Astrocyte (in vitro differentiated cells and primary cell): ENCODE measurements at regions not wholly inside any gene's neighbourhood (a gene's known extent, or its start where the extent isn't known, plus 50 kb on each side); places are given as distances from the start of the nearest gene placed in this dataset.

ENCODE experiments used
- DNase-seq: peaks from one replicate; pipeline ENCODE4 v3.0.0-alpha.2; 2010; ENCODE audit warnings: low read depth
- FAIRE-seq: peaks from 2 replicates; lab custom pipeline; 2011; peaks lifted over from hg19 to GRCh38; lab: Jason Lieb, UNC
- H2AFZ ChIP-seq: 2 replicates; pipeline ENCODE4 v1.6.0; 2012; ENCODE audit warnings: low read depth, low read length, inconsistent platforms
- H3K27ac ChIP-seq: 2 replicates; pipeline ENCODE4 v1.5.1; 2011; ENCODE audit warnings: low read depth, low read length, inconsistent platforms
- H3K27me3 ChIP-seq: 2 replicates; pipeline ENCODE4 v1.6.0; 2011; ENCODE audit warnings: low read length, inconsistent platforms; ENCODE audit not compliant: insufficient read depth
- H3K36me3 ChIP-seq: 2 replicates; pipeline ENCODE4 v1.5.1; 2011; ENCODE audit warnings: low read length, inconsistent platforms; ENCODE audit not compliant: insufficient read depth
- H3K4me1 ChIP-seq: 2 replicates; pipeline ENCODE4 v1.5.1; 2011; ENCODE audit warnings: low read length, inconsistent platforms; ENCODE audit not compliant: insufficient read depth
- H3K4me2 ChIP-seq: 2 replicates; pipeline ENCODE4 v1.6.0; 2012; ENCODE audit warnings: low read length, inconsistent platforms
- H3K4me3 ChIP-seq: 2 replicates; pipeline ENCODE4 v1.5.1; 2011; ENCODE audit warnings: low read depth, mild to moderate bottlenecking, low read length, inconsistent platforms; ENCODE audit not compliant: insufficient read depth
- H3K79me2 ChIP-seq: 2 replicates; pipeline ENCODE4 v1.6.0; 2012; ENCODE audit warnings: mild to moderate bottlenecking, low read length, inconsistent platforms; ENCODE audit not compliant: insufficient read depth
- H3K9ac ChIP-seq: 2 replicates; pipeline ENCODE4 v1.6.0; 2012; ENCODE audit warnings: mild to moderate bottlenecking, low read length, inconsistent platforms
- H3K9me3 ChIP-seq: 2 replicates; pipeline ENCODE4 v1.5.1; 2012; ENCODE audit warnings: low read depth, mild to moderate bottlenecking, low read length, inconsistent platforms; ENCODE audit not compliant: insufficient read depth
- H4K20me1 ChIP-seq: 2 replicates; pipeline ENCODE4 v1.6.0; 2012; ENCODE audit warnings: low read length, inconsistent platforms; ENCODE audit not compliant: insufficient read depth
- H3K27ac Mint-ChIP-seq: one replicate; pipeline ENCODE4 v1.8.0; 2021; ENCODE audit warnings: mild to moderate bottlenecking, mixed read lengths; ENCODE audit not compliant: unreplicated experiment
- H3K27me3 Mint-ChIP-seq: one replicate; pipeline ENCODE4 v1.8.0; 2021; ENCODE audit warnings: low read depth, mixed read lengths; ENCODE audit not compliant: unreplicated experiment
- H3K36me3 Mint-ChIP-seq: one replicate; pipeline ENCODE4 v1.8.0; 2021; ENCODE audit warnings: low read depth, mixed read lengths; ENCODE audit not compliant: unreplicated experiment
- H3K4me1 Mint-ChIP-seq: one replicate; pipeline ENCODE4 v1.8.0; 2021; ENCODE audit warnings: low read depth, mixed read lengths; ENCODE audit not compliant: unreplicated experiment
- H3K4me3 Mint-ChIP-seq: one replicate; pipeline ENCODE4 v1.8.0; 2021; ENCODE audit warnings: mild to moderate bottlenecking, moderate library complexity, mixed read lengths; ENCODE audit not compliant: unreplicated experiment
- H3K9me3 Mint-ChIP-seq: one replicate; pipeline ENCODE4 v1.8.0; 2021; ENCODE audit warnings: mild to moderate bottlenecking, mixed read lengths; ENCODE audit not compliant: unreplicated experiment
- CTCF ChIP-seq: IDR thresholded peaks from 2 replicates; pipeline ENCODE4 v1.5.1; 2011; ENCODE audit warnings: low read depth, mild to moderate bottlenecking, inconsistent platforms, low read length, moderate library complexity; ENCODE audit not compliant: insufficient read depth
- EZH2 ChIP-seq: IDR thresholded peaks from 2 replicates; pipeline ENCODE4 v1.6.1; 2012; ENCODE audit warnings: mild to moderate bottlenecking, low read length, inconsistent platforms; ENCODE audit not compliant: insufficient read depth

GRCh38 chr19:28609944-28610343 is 603.0 kb downstream of the UQCRFS1 start:
- H3K9me3 Mint-ChIP-seq, result peaks cover 24% of the 10 kb centered on the region
- Histone ChIP-seq H3K9me3 (peaks cover 9% of the 10 kb centered on the region), H3K9ac (no peak overlapping the region), H3K4me2 (no peak overlapping the region), H3K36me3 (no peaks in the 10 kb centered on the region), H3K27ac (no peak overlapping the region), H3K4me1 (no peaks in the 10 kb centered on the region), H3K4me3 (no peak overlapping the region), H3K27me3 (no peaks in the 10 kb centered on the region), H3K79me2 (no peaks in the 10 kb centered on the region), H2AFZ (no peak overlapping the region), H4K20me1 (no peaks in the 10 kb centered on the region)
- H3K27me3 Mint-ChIP-seq, result no peaks in the 10 kb centered on the region
- H3K36me3 Mint-ChIP-seq, result no peaks in the 10 kb centered on the region
- TF ChIP-seq EZH2, result no peak
- no peak for TF ChIP-seq CTCF
- H3K4me1 Mint-ChIP-seq, result no peaks in the 10 kb centered on the region
- no peak for FAIRE-seq
- DNase-seq, result no peak
- H3K27ac Mint-ChIP-seq, result no peak overlapping the region
- no peak overlapping the region for H3K4me3 Mint-ChIP-seq

GRCh38 chr19:28609091-28609755 is 603.7 kb downstream of the UQCRFS1 start:
- Histone ChIP-seq H3K4me1 (no peaks in the 10 kb centered on the region), H3K79me2 (no peaks in the 10 kb centered on the region), H4K20me1 (no peaks in the 10 kb centered on the region), H3K36me3 (no peaks in the 10 kb centered on the region), H3K27ac (no peak overlapping the region), H2AFZ (no peak overlapping the region), H3K9me3 (peaks cover 9% of the 10 kb centered on the region), H3K4me3 (no peak overlapping the region), H3K27me3 (no peaks in the 10 kb centered on the region), H3K9ac (no peak overlapping the region), H3K4me2 (no peak overlapping the region)
- Mint-ChIP-seq H3K27ac (no peak overlapping the region), H3K36me3 (no peaks in the 10 kb centered on the region), H3K4me3 (no peak overlapping the region), H3K4me1 (no peaks in the 10 kb centered on the region), H3K9me3 (peaks cover 20% of the 10 kb centered on the region), H3K27me3 (no peaks in the 10 kb centered on the region)
- TF ChIP-seq EZH2, result no peak
- FAIRE-seq, result no peak
- DNase-seq, result no peak

GRCh38 chr19:28608292-28608691 is 604.7 kb downstream of the UQCRFS1 start:
- H3K4me3 ChIP-seq, result no peak overlapping the region
- H4K20me1 ChIP-seq, result no peaks in the 10 kb centered on the region
- H3K4me3 Mint-ChIP-seq, result no peak overlapping the region
- no peak overlapping the region for H3K4me2 ChIP-seq
- H2AFZ ChIP-seq, result no peak overlapping the region
- no peaks in the 10 kb centered on the region for H3K36me3 ChIP-seq
- no peaks in the 10 kb centered on the region for H3K27me3 ChIP-seq
- H3K36me3 Mint-ChIP-seq, result no peaks in the 10 kb centered on the region
- no peaks in the 10 kb centered on the region for H3K4me1 Mint-ChIP-seq
- H3K79me2 ChIP-seq, result no peaks in the 10 kb centered on the region
- no peaks in the 10 kb centered on the region for H3K27me3 Mint-ChIP-seq
- no peak for TF ChIP-seq CTCF
- no peak for TF ChIP-seq EZH2
- DNase-seq, result no peak
- peaks cover 21% of the 10 kb centered on the region for H3K9me3 Mint-ChIP-seq
- FAIRE-seq, result no peak
- H3K4me1 ChIP-seq, result no peaks in the 10 kb centered on the region
- peaks cover 4% of the 10 kb centered on the region for H3K9me3 ChIP-seq
- no peak overlapping the region for H3K9ac ChIP-seq
- no peak overlapping the region for H3K27ac Mint-ChIP-seq
- H3K27ac ChIP-seq, result no peak overlapping the region
